ENCODE measurements at regions not wholly inside any gene's neighbourhood (a gene's known extent, or its start where the extent isn't known, plus 50 kb on each side); places are given as distances from the start of the nearest gene placed in this dataset.

DNA sequence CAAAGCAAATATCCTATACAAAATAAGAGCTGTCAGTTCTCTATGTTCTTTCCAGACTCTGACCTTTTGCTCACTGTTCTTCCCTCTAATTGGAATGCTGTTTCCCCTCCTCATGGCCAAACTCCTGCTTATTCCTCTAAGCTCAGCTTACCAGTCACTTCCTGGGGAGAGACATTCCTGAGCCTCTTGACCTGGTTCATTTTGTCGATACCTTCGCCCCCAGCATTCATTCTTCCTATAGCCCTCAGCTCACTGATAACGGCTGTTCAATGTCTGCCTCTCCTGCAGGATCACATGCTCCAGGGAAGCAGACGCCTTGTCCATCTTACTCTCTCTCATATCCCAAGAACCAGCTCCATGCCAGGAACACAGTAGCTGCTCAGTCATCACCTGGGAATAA, 431.0 kb downstream of the MED13L start:
- no peak overlapping the region for H3K4me3 ChIP-seq (ENCODE audit: low read depth, low read length)
- DNase-seq (ENCODE audit: low read depth) = no peak
- TF ChIP-seq, protein P1, sequence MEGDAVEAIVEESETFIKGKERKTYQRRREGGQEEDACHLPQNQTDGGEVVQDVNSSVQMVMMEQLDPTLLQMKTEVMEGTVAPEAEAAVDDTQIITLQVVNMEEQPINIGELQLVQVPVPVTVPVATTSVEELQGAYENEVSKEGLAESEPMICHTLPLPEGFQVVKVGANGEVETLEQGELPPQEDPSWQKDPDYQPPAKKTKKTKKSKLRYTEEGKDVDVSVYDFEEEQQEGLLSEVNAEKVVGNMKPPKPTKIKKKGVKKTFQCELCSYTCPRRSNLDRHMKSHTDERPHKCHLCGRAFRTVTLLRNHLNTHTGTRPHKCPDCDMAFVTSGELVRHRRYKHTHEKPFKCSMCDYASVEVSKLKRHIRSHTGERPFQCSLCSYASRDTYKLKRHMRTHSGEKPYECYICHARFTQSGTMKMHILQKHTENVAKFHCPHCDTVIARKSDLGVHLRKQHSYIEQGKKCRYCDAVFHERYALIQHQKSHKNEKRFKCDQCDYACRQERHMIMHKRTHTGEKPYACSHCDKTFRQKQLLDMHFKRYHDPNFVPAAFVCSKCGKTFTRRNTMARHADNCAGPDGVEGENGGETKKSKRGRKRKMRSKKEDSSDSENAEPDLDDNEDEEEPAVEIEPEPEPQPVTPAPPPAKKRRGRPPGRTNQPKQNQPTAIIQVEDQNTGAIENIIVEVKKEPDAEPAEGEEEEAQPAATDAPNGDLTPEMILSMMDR (IDR thresholded peaks at IDR 0.05; ENCODE audit: insufficient read depth, low read length, poor library complexity, severe bottlenecking) = no peak
- H3K36me3 ChIP-seq (ENCODE audit: control insufficient read depth, insufficient read depth, low read length) = no peaks in the 10 kb centered on the region
- H3K27me3 ChIP-seq (ENCODE audit: control insufficient read depth, insufficient read depth, low read length) = no peaks in the 10 kb centered on the region

DNA sequence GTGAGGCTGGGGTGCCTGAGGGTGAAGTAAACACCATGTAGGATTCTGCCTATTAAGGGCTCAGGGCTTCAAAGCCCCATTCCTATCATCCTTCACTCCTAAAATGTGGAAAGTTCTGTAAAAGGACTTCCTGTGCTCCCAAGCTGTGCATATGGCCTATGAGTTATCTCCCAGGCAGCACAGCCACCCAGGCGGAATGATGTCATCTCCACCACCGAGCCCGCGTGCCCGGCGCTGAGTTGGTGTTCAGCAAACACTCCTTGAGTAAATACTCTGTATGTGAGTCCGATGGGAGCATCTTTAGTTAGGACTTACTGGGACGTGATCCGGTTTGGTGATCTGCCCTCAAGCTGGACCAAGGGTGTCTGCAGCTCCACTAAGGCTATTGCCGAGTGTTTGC, 437.3 kb downstream of the MED13L start:
- TF ChIP-seq, protein P1 (IDR thresholded peaks at IDR 0.05; ENCODE audit: insufficient read depth, low read length, poor library complexity, severe bottlenecking) = no peak
- no peak for DNase-seq (ENCODE audit: low read depth)
- no peaks in the 10 kb centered on the region for H3K36me3 ChIP-seq (ENCODE audit: control insufficient read depth, insufficient read depth, low read length)

DNA sequence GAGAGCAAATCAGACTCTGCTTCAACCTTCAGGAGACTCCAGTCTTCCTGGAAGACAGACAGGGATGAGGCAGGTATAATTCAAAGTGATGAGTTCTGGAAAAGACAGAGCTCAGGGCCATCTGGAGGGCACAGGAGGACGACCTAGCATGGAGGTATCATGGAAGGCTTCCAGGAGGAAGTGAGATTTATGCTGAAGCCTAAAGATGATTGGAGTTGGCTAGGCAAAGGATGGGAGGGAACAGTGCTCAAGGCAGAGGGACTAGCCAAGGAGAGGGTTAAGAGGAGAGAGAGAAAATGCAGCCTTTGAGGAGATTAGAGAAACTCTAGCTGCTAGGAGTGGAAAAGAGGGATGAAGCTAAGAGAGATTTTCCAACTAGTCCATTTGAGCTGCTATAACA, 438.5 kb downstream of the MED13L start:
- Histone ChIP-seq H3K36me3 (ENCODE audit: control insufficient read depth, insufficient read depth, low read length) (no peaks in the 10 kb centered on the region), H3K27me3 (ENCODE audit: control insufficient read depth, insufficient read depth, low read length) (no peaks in the 10 kb centered on the region)
- TF ChIP-seq, protein P1 (IDR thresholded peaks at IDR 0.05; ENCODE audit: insufficient read depth, low read length, poor library complexity, severe bottlenecking) = no peak

More for the DNA sequence above, 437.3 kb downstream of the MED13L start:
- Histone ChIP-seq H3K4me3 (ENCODE audit: low read depth, low read length) (no peak overlapping the region), H3K27me3 (ENCODE audit: control insufficient read depth, insufficient read depth, low read length) (no peaks in the 10 kb centered on the region)

DNA sequence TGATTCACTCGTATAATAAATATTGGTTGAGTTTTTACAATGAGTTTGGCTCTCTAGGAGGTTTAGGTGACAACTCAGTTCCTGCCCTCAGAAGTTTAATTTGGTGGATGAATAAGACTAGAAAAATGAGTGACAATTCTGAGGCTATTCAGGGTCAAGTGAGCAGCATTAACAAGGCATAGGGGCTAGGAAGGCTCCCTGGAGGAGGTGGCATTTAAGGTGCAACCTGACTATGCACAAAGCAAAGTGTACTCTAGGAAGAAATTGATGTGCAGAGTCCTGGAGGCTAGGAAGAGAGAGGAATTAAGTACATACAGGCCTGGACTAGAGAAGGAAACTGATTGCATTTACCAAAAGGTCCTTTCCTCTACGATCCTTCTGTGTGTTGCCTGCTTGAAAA, 440.3 kb downstream of the MED13L start:
- TF ChIP-seq, protein P1 (IDR thresholded peaks at IDR 0.05; ENCODE audit: insufficient read depth, low read length, poor library complexity, severe bottlenecking) = no peak
- no peak overlapping the region for H3K4me3 ChIP-seq (ENCODE audit: low read depth, low read length)
- H3K27me3 ChIP-seq (ENCODE audit: control insufficient read depth, insufficient read depth, low read length) = no peaks in the 10 kb centered on the region
- DNase-seq (ENCODE audit: low read depth) = no peak
- no peaks in the 10 kb centered on the region for H3K36me3 ChIP-seq (ENCODE audit: control insufficient read depth, insufficient read depth, low read length)

More for the DNA sequence above, 438.5 kb downstream of the MED13L start:
- no peak for DNase-seq (ENCODE audit: low read depth)
- H3K4me3 ChIP-seq (ENCODE audit: low read depth, low read length) = no peak overlapping the region

DNA sequence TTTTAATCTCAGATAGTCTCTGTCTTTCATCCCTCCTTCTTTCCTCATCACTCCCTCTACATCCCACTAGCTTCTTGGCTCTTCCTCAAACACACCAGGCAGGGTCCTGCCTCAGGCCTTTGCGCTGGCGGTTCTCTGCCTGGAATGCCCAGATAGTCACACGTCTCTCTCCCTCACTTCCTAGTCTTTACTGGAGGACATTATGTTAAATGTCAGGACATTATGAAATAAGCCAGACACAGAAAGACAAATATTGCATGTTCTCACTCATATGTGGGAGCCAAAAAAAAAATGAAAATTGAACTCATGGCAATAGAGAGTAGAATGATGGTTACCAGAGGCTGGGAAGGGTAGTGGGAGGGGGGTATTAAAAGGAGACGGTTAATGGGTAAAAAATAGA, 442.0 kb downstream of the MED13L start:
- H3K36me3 ChIP-seq (ENCODE audit: control insufficient read depth, insufficient read depth, low read length) = no peaks in the 10 kb centered on the region
- no peak overlapping the region for H3K4me3 ChIP-seq (ENCODE audit: low read depth, low read length)
- no peak for DNase-seq (ENCODE audit: low read depth)
- TF ChIP-seq, protein P1 (IDR thresholded peaks at IDR 0.05; ENCODE audit: insufficient read depth, low read length, poor library complexity, severe bottlenecking) = no peak
- no peaks in the 10 kb centered on the region for H3K27me3 ChIP-seq (ENCODE audit: control insufficient read depth, insufficient read depth, low read length)

DNA sequence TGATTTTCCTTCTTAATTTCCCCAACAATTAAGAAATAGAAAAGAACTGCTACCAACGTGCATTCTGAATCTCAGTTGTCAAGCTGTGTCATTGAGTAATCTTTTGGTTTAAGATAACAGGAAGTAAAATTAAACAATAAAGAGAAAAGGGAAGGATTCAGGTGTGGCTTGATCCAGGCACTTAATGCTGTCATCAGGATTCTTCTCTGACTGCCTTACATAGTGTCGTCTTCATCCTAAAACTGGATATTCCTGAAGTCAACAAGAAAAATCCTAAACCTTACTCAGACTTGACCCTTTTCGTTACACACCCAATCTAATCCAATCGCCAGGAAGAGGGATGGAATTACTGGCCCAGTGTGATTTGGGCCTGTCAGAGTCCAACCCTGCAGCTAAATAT, 443.8 kb downstream of the MED13L start:
- H3K4me3 ChIP-seq (ENCODE audit: low read depth, low read length) = no peak overlapping the region
- TF ChIP-seq, protein P1 (IDR thresholded peaks at IDR 0.05; ENCODE audit: insufficient read depth, low read length, poor library complexity, severe bottlenecking) = no peak

More for the DNA sequence above, 443.8 kb downstream of the MED13L start:
- DNase-seq (ENCODE audit: low read depth) = no peak
- Histone ChIP-seq H3K27me3 (ENCODE audit: control insufficient read depth, insufficient read depth, low read length) (no peaks in the 10 kb centered on the region), H3K36me3 (ENCODE audit: control insufficient read depth, insufficient read depth, low read length) (no peaks in the 10 kb centered on the region)

Data from kidney epithelial cell (primary cell).